GM13977 (cell line): ENCODE measurements at regions not wholly inside any gene's neighbourhood (a gene's known extent, or its start where the extent isn't known, plus 50 kb on each side); places are given as distances from the start of the nearest gene placed in this dataset.
"Not testable (repeated sequence)": the region's sequence is repeated elsewhere in the genome, so short reads cannot be mapped to it uniquely, and the experiment has no call there.

ENCODE experiments used
- DNase-seq: peaks from one replicate; pipeline ENCODE4 v3.0.0; 2012; ENCODE audit warnings: low spot score
- in situ Hi-C: fragments of 300-500 bp; cut with MboI; formaldehyde crosslinking; loops from one replicate; pipeline ENCODE4 v1.12.0; 2022; ENCODE audit warnings: low sequenced_read_pairs, low pct_unique_long_range_greater_than_20kb, mixed read lengths, inconsistent platforms; ENCODE audit not compliant: unreplicated experiment
- TF ChIP-seq, protein P1 (sequence below): IDR thresholded peaks from 2 replicates; pipeline ENCODE4 v1.5.1; 2012; ENCODE audit warnings: mild to moderate bottlenecking, control low read depth; ENCODE audit not compliant: insufficient read depth; ENCODE audit errors: extremely low read depth, missing control alignments

DNA sequence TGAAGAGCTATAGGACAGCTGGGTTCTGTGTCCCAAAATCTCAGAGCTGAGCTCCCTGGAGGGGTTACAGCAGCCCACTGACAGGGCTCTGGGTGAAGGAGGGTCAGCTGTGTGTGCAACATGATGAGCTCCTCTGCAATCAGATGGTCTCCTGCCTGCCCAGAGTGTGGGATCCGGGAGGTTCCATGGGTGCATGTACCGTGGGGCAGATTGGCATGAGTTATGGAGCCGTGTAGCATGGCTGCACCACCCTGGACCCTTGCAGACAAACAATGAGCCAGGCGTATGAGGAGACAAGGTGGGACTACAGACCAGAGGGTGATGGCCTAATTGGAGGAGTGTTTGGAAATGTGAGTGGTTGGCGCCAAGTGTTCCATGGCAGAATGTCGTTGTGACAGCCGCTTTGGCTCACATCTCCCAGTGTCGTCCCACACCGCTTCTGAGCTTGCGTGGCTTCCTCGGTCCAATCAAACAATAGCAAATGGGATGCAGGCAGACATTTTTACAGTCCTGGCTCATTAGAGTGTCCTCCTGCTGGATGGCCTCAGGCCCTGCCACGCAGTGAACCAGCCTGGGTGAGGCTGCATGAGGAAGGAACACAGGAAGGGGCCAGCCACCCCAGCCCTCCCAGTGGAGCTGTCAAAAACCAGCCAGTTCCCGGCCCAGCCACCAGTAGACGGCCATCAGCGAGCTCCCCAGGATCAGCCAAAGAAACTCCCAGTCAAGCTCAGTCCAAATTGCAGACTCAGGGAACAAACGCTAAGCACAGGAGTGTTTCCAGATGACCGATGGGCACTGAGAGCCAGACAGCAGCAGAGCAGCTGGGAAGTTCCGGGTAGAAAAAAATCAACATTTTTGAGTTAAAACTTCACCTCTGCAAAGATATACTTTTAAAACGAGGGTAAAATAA lies 1066.9 kb downstream of the BRD1 start:
- no peak for DNase-seq
- TF ChIP-seq, protein P1, sequence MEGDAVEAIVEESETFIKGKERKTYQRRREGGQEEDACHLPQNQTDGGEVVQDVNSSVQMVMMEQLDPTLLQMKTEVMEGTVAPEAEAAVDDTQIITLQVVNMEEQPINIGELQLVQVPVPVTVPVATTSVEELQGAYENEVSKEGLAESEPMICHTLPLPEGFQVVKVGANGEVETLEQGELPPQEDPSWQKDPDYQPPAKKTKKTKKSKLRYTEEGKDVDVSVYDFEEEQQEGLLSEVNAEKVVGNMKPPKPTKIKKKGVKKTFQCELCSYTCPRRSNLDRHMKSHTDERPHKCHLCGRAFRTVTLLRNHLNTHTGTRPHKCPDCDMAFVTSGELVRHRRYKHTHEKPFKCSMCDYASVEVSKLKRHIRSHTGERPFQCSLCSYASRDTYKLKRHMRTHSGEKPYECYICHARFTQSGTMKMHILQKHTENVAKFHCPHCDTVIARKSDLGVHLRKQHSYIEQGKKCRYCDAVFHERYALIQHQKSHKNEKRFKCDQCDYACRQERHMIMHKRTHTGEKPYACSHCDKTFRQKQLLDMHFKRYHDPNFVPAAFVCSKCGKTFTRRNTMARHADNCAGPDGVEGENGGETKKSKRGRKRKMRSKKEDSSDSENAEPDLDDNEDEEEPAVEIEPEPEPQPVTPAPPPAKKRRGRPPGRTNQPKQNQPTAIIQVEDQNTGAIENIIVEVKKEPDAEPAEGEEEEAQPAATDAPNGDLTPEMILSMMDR, result no peak
- in situ Hi-C loops, result no loop called here

DNA sequence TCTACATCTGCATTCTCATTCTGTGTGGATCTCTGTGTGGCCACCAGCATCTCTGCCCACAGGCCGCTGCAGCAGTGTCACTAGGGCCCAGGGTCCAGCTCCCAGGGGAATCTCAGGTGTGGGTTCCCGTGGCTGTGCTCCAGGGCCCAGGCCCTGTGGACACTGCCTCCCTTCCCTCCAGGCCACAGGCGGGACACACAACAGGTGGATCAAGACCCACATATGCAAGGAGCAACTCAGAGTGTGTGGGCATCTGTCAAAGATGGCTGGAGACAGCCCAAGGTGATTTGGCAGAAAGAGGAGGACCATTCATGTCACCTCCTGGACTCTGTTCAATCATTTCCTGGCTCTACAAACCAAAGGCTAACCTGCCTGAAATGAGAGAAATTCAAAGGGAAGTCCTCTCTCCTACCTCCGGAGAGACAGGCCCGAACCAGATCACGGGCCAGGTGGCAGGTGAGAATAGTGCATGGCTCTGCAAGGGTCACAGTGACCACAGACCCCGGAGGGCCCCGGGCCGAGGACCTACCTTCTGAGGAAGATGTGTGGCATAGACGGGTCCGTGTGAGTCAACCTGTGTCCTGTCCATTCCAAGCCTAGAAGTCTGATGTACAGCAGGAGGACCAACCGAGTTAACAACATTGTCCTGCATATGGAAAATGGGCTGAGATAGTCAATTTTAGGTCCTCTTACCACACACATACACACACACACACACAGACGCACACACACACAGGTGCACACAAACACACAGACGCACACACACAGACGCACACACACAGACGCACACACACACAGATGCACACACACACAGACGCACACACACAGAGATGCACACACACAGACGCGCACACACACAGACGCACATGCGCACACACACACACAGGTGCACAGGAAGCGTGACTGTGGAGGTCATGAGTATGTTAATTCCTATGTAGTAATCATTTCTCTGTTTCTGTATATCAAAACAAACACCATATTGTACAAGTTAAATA lies 1068.5 kb downstream of the BRD1 start:
- TF ChIP-seq, protein P1, result no peak

DNA sequence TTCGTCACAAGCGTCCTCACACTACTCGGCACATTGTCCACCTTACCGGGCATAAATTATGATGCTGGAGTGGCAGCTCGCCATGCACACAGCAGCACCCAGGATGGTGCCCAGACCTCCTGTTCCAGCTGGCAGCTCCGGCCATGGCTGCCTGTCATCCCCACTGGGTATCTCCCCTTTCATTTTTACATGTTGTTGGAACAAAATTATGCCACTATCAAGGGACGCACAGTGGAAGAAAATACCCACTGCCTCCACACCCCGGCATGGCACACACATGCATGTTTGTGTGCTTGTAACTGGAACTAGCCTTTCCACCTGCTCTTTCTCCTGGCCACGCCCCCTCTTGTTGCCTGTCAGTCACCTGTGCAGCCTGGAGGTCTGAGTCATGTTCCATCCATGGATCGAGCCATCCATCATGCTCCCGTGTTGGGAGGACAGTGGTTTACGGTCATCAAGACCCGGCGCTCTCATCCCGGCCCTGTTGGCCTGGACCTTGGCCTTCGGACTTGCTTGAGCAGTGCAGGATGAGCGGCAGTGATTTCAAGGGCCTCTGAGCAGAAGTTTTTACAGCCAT lies 1069.6 kb downstream of the BRD1 start:
- in situ Hi-C loops, result no loop called here
- peak; percentile 9 for DNase-seq
- TF ChIP-seq, protein P1, result no peak

More for the DNA sequence above, 1068.5 kb downstream of the BRD1 start:
- DNase-seq, result peak; percentile 6
- in situ Hi-C loops, result no loop called here

DNA sequence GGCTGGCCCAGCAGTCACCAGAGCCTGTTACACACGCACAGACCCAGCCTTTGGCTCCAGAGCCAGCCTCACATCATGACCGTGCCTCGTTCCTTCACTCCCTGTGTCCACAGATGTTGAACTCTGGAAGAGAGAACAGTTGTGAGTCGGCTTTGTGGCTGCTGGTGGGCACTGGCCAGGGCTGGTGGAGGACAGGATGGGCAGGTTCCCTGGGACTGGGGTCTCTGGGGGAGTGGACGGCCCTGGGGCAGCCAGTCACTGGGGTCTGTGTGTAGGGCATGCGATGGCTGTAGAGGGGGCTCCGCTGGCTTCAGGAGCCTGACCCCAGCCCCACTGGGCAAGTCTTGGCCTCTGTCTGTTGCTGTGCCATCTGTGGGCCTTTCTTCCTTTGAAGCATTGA lies 1070.1 kb downstream of the BRD1 start:
- DNase-seq, result peak; percentile 11
- TF ChIP-seq, protein P1, result no peak
- in situ Hi-C loops, result no loop called here

DNA sequence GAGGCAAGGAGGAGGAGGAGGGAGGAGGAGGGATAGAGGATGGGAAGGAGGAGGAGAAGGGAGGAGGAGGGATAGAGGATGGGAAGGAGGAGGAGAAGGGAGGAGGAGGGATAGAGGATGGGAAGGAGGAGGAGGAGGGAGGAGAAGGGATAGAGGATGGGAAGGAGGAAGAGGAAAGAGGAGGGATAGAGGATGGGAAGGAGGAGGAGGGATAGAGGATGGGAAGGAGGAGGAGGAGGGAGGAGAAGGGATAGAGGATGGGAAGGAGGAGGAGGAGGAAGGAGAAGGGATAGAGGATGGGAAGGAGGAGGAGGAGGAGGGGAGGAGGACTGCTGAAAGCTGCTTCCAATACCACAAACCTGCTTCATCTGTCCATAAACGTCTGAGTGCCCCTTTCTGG lies 1070.5 kb downstream of the BRD1 start:
- DNase-seq, in situ Hi-C loops: not testable (repeated sequence)

DNA sequence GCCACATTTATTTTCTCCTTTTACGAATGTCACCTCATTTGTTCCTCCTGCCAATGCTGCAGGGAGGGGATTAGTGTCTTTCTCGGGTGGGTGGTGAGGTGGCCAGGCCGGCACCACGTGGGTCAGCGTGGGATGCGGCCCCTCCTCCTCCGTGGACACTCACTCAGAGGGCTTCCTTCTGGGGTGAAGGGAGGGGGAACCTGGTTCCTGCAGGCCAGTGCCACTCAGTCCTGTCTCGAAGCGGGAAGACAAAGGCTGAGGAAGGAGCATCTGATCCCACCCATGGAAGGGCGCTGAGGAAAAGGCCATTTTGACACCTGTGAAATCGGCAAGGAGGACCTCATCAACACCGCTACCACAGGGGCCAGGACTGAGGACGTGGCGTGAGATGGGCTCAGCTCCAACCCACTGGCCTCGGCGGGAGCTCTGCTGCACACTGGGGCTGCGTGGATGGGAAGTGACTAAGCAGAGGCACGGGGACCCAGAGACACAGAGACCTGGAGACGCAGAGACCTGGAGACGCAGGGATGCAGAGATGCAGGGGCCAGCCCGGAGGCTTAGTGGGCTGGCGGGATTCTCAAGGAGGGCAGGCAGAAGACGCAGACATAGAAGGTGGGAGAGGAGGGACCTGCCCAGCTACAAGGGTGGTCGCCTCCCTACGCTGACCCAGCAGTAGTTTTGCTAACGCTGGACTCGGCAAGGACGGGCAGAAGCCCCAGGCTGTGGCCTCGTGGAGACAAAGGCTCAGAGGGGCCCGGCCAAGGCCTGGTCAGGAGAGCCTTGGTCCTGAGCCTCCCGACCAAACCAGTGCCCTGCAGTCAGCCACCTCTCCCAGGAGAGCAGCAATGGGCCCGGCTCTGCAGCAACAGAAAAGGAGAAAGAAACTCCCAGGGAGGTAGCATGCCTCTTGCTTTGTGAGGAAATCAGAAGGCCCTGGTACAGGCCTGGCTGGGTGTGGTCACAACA lies 1071.2 kb downstream of the BRD1 start:
- TF ChIP-seq, protein P1, result no peak
- peak; percentile 11 for DNase-seq
- in situ Hi-C loops, result no loop called here
